ENCODE measurements at regions not wholly inside any gene's neighbourhood (a gene's known extent, or its start where the extent isn't known, plus 50 kb on each side); places are given as distances from the start of the nearest gene placed in this dataset.

DNA sequence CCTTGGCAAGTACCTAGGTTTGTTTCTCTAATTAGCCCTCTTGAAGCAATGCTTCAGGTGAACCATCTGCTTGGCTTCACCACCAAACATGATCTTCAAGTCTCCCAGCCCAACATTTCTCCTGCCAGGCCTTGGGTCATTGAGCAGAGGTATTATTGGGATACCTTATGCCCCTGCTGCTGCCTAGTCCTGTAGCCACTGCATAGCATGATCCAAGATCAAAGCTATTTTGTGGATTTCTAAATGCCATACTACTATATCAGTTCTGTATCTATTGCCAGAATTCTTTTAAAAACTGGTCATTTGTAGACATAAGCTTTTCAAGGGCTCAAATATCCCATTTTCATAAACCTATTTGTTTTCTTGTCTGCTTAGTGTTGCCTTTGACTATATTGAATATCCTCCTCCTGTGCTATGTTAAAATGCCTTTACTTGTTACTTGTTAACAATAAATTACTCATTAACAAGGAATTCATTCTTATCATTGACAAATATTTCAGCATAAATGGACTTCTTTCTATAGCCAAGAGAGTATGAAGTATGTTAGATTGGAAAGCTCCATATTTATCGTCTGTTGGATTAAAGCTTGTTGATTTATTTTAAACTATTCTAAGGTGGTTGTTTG, 204.5 kb upstream of the RBBP8 start:
- no peaks in the 10 kb centered on the region for H3K9me3 ChIP-seq (ENCODE audit: control insufficient read depth in 2 of 2, low read length in 2 of 2)
- Mint-ChIP-seq H3K4me3 (no peak overlapping the region), H3K9me3 (peaks cover 0 to 3% (median 0%) of the 10 kb centered on the region in 7 donors), H3K27me3 (peaks cover 4% of the 10 kb centered on the region), H3K4me1 (no peaks in the 10 kb centered on the region), H3K27ac (no peak overlapping the region), H3K36me3 (no peaks in the 10 kb centered on the region)
- no peak overlapping the region for H3K27ac ChIP-seq (ENCODE audit: insufficient read depth, low read length, poor library complexity, severe bottlenecking)
- no peak for DNase-seq
- no peak for ATAC-seq (ENCODE audit: low read depth in 2 of 2)
- H3K4me1 ChIP-seq (ENCODE audit: control insufficient read depth, insufficient read depth, low read length, poor library complexity, severe bottlenecking), result no peaks in the 10 kb centered on the region
- H3K27me3 ChIP-seq (ENCODE audit: control insufficient read depth, insufficient read depth, low read length), result peaks cover 7% of the 10 kb centered on the region
- H3K36me3 ChIP-seq (ENCODE audit: control insufficient read depth, insufficient read depth, low read length), result no peaks in the 10 kb centered on the region
- no peak overlapping the region for H3K4me3 ChIP-seq (ENCODE audit: low read depth, low read length)

GRCh38 chr18:22731398-22731797, 201.7 kb upstream of the RBBP8 start:
- ATAC-seq (ENCODE audit: low read depth in 2 of 2), result no peak
- no peak for DNase-seq
- H3K27ac ChIP-seq (ENCODE audit: insufficient read depth, low read length, poor library complexity, severe bottlenecking), result no peak overlapping the region
- Mint-ChIP-seq H3K27ac (no peak overlapping the region), H3K27me3 (peaks cover 4% of the 10 kb centered on the region), H3K4me1 (no peaks in the 10 kb centered on the region), H3K9me3 (peaks cover 0 to 6% (median 0%) of the 10 kb centered on the region in 7 donors), H3K4me3 (no peak overlapping the region), H3K36me3 (no peaks in the 10 kb centered on the region)
- peaks cover 7% of the 10 kb centered on the region for H3K27me3 ChIP-seq (ENCODE audit: control insufficient read depth, insufficient read depth, low read length)
- no peaks in the 10 kb centered on the region for H3K4me1 ChIP-seq (ENCODE audit: control insufficient read depth, insufficient read depth, low read length, poor library complexity, severe bottlenecking)
- no peaks in the 10 kb centered on the region for H3K36me3 ChIP-seq (ENCODE audit: control insufficient read depth, insufficient read depth, low read length)
- H3K4me3 ChIP-seq (ENCODE audit: low read depth, low read length), result no peak overlapping the region
- no peaks in the 10 kb centered on the region for H3K9me3 ChIP-seq (ENCODE audit: control insufficient read depth in 2 of 2, low read length in 2 of 2)

DNA sequence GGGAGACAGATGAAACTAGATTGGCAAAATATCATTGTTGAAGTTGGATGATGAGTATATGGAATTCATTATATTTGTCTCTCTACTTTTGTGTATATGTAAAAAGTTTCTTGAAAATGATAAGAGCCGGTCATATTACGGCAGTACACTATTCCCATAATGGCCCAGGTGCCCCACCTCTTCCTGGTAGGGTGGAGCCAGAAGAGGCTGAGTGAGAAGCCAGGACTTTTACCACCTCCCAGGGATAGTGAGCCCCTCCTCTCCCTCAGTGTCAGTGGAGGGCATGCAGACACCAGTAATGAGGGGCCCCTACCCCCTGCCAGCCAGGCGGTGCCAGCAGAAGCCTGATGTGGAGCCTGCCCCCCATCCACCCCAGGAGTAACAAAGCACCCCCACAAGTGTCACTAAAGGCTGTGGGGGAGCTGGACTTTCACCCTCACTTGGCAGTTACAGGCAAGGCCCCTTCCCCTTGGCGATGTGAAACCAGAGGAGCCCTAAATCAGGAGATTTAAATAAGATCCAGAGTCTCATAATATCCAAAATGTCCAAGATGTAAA, 198.9 kb upstream of the RBBP8 start:
- peaks cover 0 to 6% (median 0%) of the 10 kb centered on the region in 7 donors for H3K9me3 Mint-ChIP-seq
- H3K27ac Mint-ChIP-seq, result no peak overlapping the region

GRCh38 chr18:22734791-22735627, 198.1 kb upstream of the RBBP8 start:
- ATAC-seq (ENCODE audit: low read depth in 2 of 2), result no peak
- no peak overlapping the region for H3K4me3 ChIP-seq (ENCODE audit: low read depth, low read length)
- H3K9me3 Mint-ChIP-seq, result peaks cover 0 to 6% (median 0%) of the 10 kb centered on the region in 7 donors
- H3K27me3 ChIP-seq (ENCODE audit: control insufficient read depth, insufficient read depth, low read length), result peaks cover 7% of the 10 kb centered on the region
- H3K36me3 ChIP-seq (ENCODE audit: control insufficient read depth, insufficient read depth, low read length), result no peaks in the 10 kb centered on the region
- H3K9me3 ChIP-seq (ENCODE audit: control insufficient read depth in 2 of 2, low read length in 2 of 2), result no peaks in the 10 kb centered on the region
- H3K27ac Mint-ChIP-seq, result no peak overlapping the region
- H3K27ac ChIP-seq (ENCODE audit: insufficient read depth, low read length, poor library complexity, severe bottlenecking), result no peak overlapping the region
- no peak overlapping the region for H3K4me3 Mint-ChIP-seq
- peaks cover 4% of the 10 kb centered on the region for H3K27me3 Mint-ChIP-seq
- no peaks in the 10 kb centered on the region for H3K36me3 Mint-ChIP-seq
- H3K4me1 ChIP-seq (ENCODE audit: control insufficient read depth, insufficient read depth, low read length, poor library complexity, severe bottlenecking), result no peaks in the 10 kb centered on the region
- no peak for DNase-seq
- H3K4me1 Mint-ChIP-seq, result peaks cover 0 to 10% (median 2%) of the 10 kb centered on the region in 4 donors

More for the DNA sequence above, 198.9 kb upstream of the RBBP8 start:
- Histone ChIP-seq H3K27me3 (ENCODE audit: control insufficient read depth, insufficient read depth, low read length) (peaks cover 7% of the 10 kb centered on the region), H3K27ac (ENCODE audit: insufficient read depth, low read length, poor library complexity, severe bottlenecking) (no peak overlapping the region), H3K4me1 (ENCODE audit: control insufficient read depth, insufficient read depth, low read length, poor library complexity, severe bottlenecking) (no peaks in the 10 kb centered on the region), H3K9me3 (ENCODE audit: control insufficient read depth in 2 of 2, low read length in 2 of 2) (no peaks in the 10 kb centered on the region), H3K36me3 (ENCODE audit: control insufficient read depth, insufficient read depth, low read length) (no peaks in the 10 kb centered on the region), H3K4me3 (ENCODE audit: low read depth, low read length) (no peak overlapping the region)
- H3K4me3 Mint-ChIP-seq, result no peak overlapping the region
- DNase-seq (no peak), ATAC-seq (ENCODE audit: low read depth in 2 of 2) (no peak)
- H3K27me3 Mint-ChIP-seq, result peaks cover 4% of the 10 kb centered on the region
- peaks cover 0 to 4% (median 1%) of the 10 kb centered on the region in 4 donors for H3K4me1 Mint-ChIP-seq
- H3K36me3 Mint-ChIP-seq, result no peaks in the 10 kb centered on the region

GRCh38 chr18:22737054-22737453, 196.1 kb upstream of the RBBP8 start:
- H3K27ac ChIP-seq (ENCODE audit: insufficient read depth, low read length, poor library complexity, severe bottlenecking), result no peak overlapping the region
- H3K36me3 Mint-ChIP-seq, result no peaks in the 10 kb centered on the region
- peaks cover 0 to 6% (median under 1%) of the 10 kb centered on the region in 7 donors for H3K9me3 Mint-ChIP-seq
- no peak overlapping the region for H3K4me3 ChIP-seq (ENCODE audit: low read depth, low read length)
- DNase-seq (no peak), ATAC-seq (ENCODE audit: low read depth in 2 of 2) (no peak)
- peaks cover 4 to 13% (median 6%) of the 10 kb centered on the region in 4 donors for H3K4me1 Mint-ChIP-seq
- no peak overlapping the region for H3K4me3 Mint-ChIP-seq
- no peaks in the 10 kb centered on the region for H3K4me1 ChIP-seq (ENCODE audit: control insufficient read depth, insufficient read depth, low read length, poor library complexity, severe bottlenecking)
- no peak overlapping the region for H3K27ac Mint-ChIP-seq
- H3K36me3 ChIP-seq (ENCODE audit: control insufficient read depth, insufficient read depth, low read length), result no peaks in the 10 kb centered on the region
- no peaks in the 10 kb centered on the region for H3K9me3 ChIP-seq (ENCODE audit: control insufficient read depth in 2 of 2, low read length in 2 of 2)
- H3K27me3 Mint-ChIP-seq, result peaks cover 3% of the 10 kb centered on the region
- peaks cover 5% of the 10 kb centered on the region for H3K27me3 ChIP-seq (ENCODE audit: control insufficient read depth, insufficient read depth, low read length)

- Mint-ChIP-seq H3K4me3 (no peak overlapping the region), H3K9me3 (peaks cover 0 to 10% (median 4%) of the 10 kb centered on the region in 7 donors), H3K36me3 (no peaks in the 10 kb centered on the region), H3K27ac (no peak overlapping the region), H3K4me1 (peaks cover 4 to 13% (median 6%) of the 10 kb centered on the region in 4 donors), H3K27me3 (no peaks in the 10 kb centered on the region)
- Histone ChIP-seq H3K9me3 (ENCODE audit: control insufficient read depth in 2 of 2, low read length in 2 of 2) (no peaks in the 10 kb centered on the region), H3K4me1 (ENCODE audit: control insufficient read depth, insufficient read depth, low read length, poor library complexity, severe bottlenecking) (no peaks in the 10 kb centered on the region), H3K27me3 (ENCODE audit: control insufficient read depth, insufficient read depth, low read length) (no peaks in the 10 kb centered on the region), H3K36me3 (ENCODE audit: control insufficient read depth, insufficient read depth, low read length) (no peaks in the 10 kb centered on the region), H3K27ac (ENCODE audit: insufficient read depth, low read length, poor library complexity, severe bottlenecking) (no peak overlapping the region), H3K4me3 (ENCODE audit: low read depth, low read length) (no peak overlapping the region)
- DNase-seq, result no peak
- ATAC-seq (ENCODE audit: low read depth in 2 of 2), result no peak
Measured at GRCh38 chr18:22739061-22739642, 194.0 kb upstream of the RBBP8 start.

- H3K27ac ChIP-seq (ENCODE audit: insufficient read depth, low read length, poor library complexity, severe bottlenecking), result no peak overlapping the region
- H3K36me3 Mint-ChIP-seq, result no peaks in the 10 kb centered on the region
- H3K27me3 Mint-ChIP-seq, result no peaks in the 10 kb centered on the region
- no peak overlapping the region for H3K4me3 Mint-ChIP-seq
- peaks cover 0 to 2% of the 10 kb centered on the region in 2 experiments for H3K9me3 ChIP-seq (ENCODE audit: control insufficient read depth in 2 of 2, low read length in 2 of 2)
- no peaks in the 10 kb centered on the region for H3K4me1 ChIP-seq (ENCODE audit: control insufficient read depth, insufficient read depth, low read length, poor library complexity, severe bottlenecking)
- peaks cover 4 to 13% (median 6%) of the 10 kb centered on the region in 4 donors for H3K4me1 Mint-ChIP-seq
- no peak overlapping the region for H3K4me3 ChIP-seq (ENCODE audit: low read depth, low read length)
- DNase-seq (no peak), ATAC-seq (ENCODE audit: low read depth in 2 of 2) (no peak)
- peaks cover 0 to 13% (median 6%) of the 10 kb centered on the region in 7 donors for H3K9me3 Mint-ChIP-seq
- no peaks in the 10 kb centered on the region for H3K27me3 ChIP-seq (ENCODE audit: control insufficient read depth, insufficient read depth, low read length)
- H3K36me3 ChIP-seq (ENCODE audit: control insufficient read depth, insufficient read depth, low read length), result no peaks in the 10 kb centered on the region
- H3K27ac Mint-ChIP-seq, result no peak overlapping the region
Measured at GRCh38 chr18:22739789-22740188, 193.3 kb upstream of the RBBP8 start.
